ENCODE measurements at regions not wholly inside any gene's neighbourhood (a gene's known extent, or its start where the extent isn't known, plus 50 kb on each side); places are given as distances from the start of the nearest gene placed in this dataset.

DNA sequence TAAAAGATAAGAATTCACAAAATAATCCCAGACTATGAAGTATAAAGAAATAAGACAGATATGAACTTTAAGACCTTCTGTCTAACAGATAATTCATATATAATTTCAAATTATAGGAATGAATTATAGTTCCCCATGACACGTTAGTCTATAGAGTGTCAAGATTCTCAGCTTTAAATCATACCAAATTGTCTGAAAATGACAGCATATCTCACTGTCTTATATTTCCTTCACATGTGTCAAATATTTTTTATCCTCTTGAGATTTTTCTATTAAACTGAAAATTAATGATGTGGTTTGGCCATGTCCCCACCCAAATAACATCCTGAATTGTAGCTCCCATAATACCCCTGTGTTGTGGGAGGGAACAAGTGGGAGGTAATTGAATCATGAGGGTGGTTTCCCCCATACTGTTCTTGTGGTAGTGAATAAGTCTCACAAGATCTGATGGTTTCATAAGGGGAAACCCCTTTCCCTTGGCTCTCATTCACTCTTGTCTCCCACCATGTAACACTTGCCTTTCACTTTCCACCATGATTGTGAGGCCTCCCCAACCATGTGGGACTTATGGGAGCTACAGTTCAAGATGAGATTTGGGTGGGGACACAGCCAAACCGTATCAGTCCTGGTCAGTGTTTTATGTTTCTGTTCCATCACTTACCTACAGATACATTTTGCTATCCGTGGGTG is 825.3 kb upstream of the GJE1 start:
- TF ChIP-seq, protein P1, sequence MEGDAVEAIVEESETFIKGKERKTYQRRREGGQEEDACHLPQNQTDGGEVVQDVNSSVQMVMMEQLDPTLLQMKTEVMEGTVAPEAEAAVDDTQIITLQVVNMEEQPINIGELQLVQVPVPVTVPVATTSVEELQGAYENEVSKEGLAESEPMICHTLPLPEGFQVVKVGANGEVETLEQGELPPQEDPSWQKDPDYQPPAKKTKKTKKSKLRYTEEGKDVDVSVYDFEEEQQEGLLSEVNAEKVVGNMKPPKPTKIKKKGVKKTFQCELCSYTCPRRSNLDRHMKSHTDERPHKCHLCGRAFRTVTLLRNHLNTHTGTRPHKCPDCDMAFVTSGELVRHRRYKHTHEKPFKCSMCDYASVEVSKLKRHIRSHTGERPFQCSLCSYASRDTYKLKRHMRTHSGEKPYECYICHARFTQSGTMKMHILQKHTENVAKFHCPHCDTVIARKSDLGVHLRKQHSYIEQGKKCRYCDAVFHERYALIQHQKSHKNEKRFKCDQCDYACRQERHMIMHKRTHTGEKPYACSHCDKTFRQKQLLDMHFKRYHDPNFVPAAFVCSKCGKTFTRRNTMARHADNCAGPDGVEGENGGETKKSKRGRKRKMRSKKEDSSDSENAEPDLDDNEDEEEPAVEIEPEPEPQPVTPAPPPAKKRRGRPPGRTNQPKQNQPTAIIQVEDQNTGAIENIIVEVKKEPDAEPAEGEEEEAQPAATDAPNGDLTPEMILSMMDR (IDR thresholded peaks at IDR 0.05; ENCODE audit: insufficient read depth, low read length, poor library complexity, severe bottlenecking): no peak
- no peak for TF ChIP-seq EZH2phosphoT487 (conservative IDR thresholded peaks at IDR 0.05; ENCODE audit: low read length)
